ENCODE measurements at regions not wholly inside any gene's neighbourhood (a gene's known extent, or its start where the extent isn't known, plus 50 kb on each side); places are given as distances from the start of the nearest gene placed in this dataset.

- no peak for TF ChIP-seq CTCF (IDR thresholded peaks at IDR 0.05; ENCODE audit: insufficient read depth, low read length, poor library complexity, severe bottlenecking)
- TF ChIP-seq EZH2phosphoT487 (conservative IDR thresholded peaks at IDR 0.05; ENCODE audit: low read length): no peak
Observed at GRCh38 chr10:83666762-83667161, 472.5 kb upstream of the GHITM start.

Data from SU-DHL-6 (cell line).